Right lobe of liver (tissue), 4 donors: ENCODE measurements at regions not wholly inside any gene's neighbourhood (a gene's known extent, or its start where the extent isn't known, plus 50 kb on each side); places are given as distances from the start of the nearest gene placed in this dataset.

Source experiments
- CTCF ChIP-seq, 4 donors: fragments of 200-600 bp in 3 of 4; fragments of 450-650 bp in 1 of 4; IDR thresholded peaks; one replicate each; pipeline versions ENCODE4 v1.5.1 to v1.8.0; 2016 to 2022; ENCODE audit warnings: antibody characterized with exemption in 4 of 4, mild to moderate bottlenecking in 2 of 4
- POLR2A ChIP-seq: fragments of 450-650 bp; IDR thresholded peaks from one replicate; pipeline ENCODE4 v1.6.1; 2017; ENCODE audit warnings: antibody characterized with exemption, mild to moderate bottlenecking
- donor health status: DM: no; HTN: no; CAD: no.
- donor health status: DM: no; HTN: no; CAD: no.
- donor health status: DM: no; HTN: yes; CAD: no.

- TF ChIP-seq POLR2A (no peak), CTCF (IDR thresholded peaks at IDR 0.05) (no peak)
These were observed 88.4 kb upstream of the DOCK9 start for GRCh38 chr13:99066219-99066618.
